ENCODE measurements at regions not wholly inside any gene's neighbourhood (a gene's known extent, or its start where the extent isn't known, plus 50 kb on each side); places are given as distances from the start of the nearest gene placed in this dataset.

- ATAC-seq (ENCODE audit: poor library complexity), result no peak
- no peaks in the 10 kb centered on the region for H3K4me1 ChIP-seq (ENCODE audit: insufficient read depth, low read length)
- no peaks in the 10 kb centered on the region for H3K27me3 ChIP-seq (ENCODE audit: control insufficient read depth in 1 of 2, insufficient read depth in 2 of 2, low read length in 2 of 2)
- ChIA-PET POLR2A (no interaction called here), CTCF (no interaction called here)
- Mint-ChIP-seq H3K27ac (no peak overlapping the region), H3K4me1 (ENCODE audit: low read depth) (peaks cover 19% of the 10 kb centered on the region), H3K4me3 (no peak overlapping the region), H3K9me3 (no peaks in the 10 kb centered on the region), H3K36me3 (ENCODE audit: low read depth) (no peaks in the 10 kb centered on the region), H3K27me3 (no peaks in the 10 kb centered on the region)
- no peak for TF ChIP-seq CTCF (IDR thresholded peaks at IDR 0.05)
- H3K4me3 ChIP-seq (ENCODE audit: low read length), result no peak overlapping the region
- intact Hi-C loops (cut with DNase I, micrococcal nuclease), result no loop called here
- no peaks in the 10 kb centered on the region for H3K36me3 ChIP-seq (ENCODE audit: insufficient read depth, low read length)
- no peaks in the 10 kb centered on the region for H3K9me3 ChIP-seq (ENCODE audit: control insufficient read depth in 1 of 2, insufficient read depth in 1 of 2, low read length in 2 of 2)
- H3K27ac ChIP-seq (ENCODE audit: low read depth in 1 of 2, low read length in 2 of 2), result no peak overlapping the region
- DNase-seq, result no peak
Measured at GRCh38 chrX:121160987-121161386, 113.6 kb downstream of the GLUD2 start.

GRCh38 chrX:121161501-121161933, 114.1 kb downstream of the GLUD2 start:
- H3K4me3 ChIP-seq (ENCODE audit: low read length), result no peak overlapping the region
- H3K4me3 Mint-ChIP-seq, result no peak overlapping the region
- no peaks in the 10 kb centered on the region for H3K4me1 ChIP-seq (ENCODE audit: insufficient read depth, low read length)
- DNase-seq (no peak), ATAC-seq (ENCODE audit: poor library complexity) (no peak)
- ChIA-PET CTCF (no interaction called here), POLR2A (no interaction called here)
- no peaks in the 10 kb centered on the region for H3K36me3 ChIP-seq (ENCODE audit: insufficient read depth, low read length)
- no peaks in the 10 kb centered on the region for H3K9me3 ChIP-seq (ENCODE audit: control insufficient read depth in 1 of 2, insufficient read depth in 1 of 2, low read length in 2 of 2)
- no peak overlapping the region for H3K27ac Mint-ChIP-seq
- no peak for TF ChIP-seq CTCF (IDR thresholded peaks at IDR 0.05)
- H3K36me3 Mint-ChIP-seq (ENCODE audit: low read depth), result no peaks in the 10 kb centered on the region
- no peaks in the 10 kb centered on the region for H3K27me3 Mint-ChIP-seq
- H3K27ac ChIP-seq (ENCODE audit: low read depth in 1 of 2, low read length in 2 of 2), result no peak overlapping the region
- no peaks in the 10 kb centered on the region for H3K9me3 Mint-ChIP-seq
- H3K4me1 Mint-ChIP-seq (ENCODE audit: low read depth), result peaks cover 19% of the 10 kb centered on the region
- intact Hi-C loops (cut with DNase I, micrococcal nuclease), result no loop called here
- H3K27me3 ChIP-seq (ENCODE audit: control insufficient read depth in 1 of 2, insufficient read depth in 2 of 2, low read length in 2 of 2), result no peaks in the 10 kb centered on the region

GRCh38 chrX:121163443-121163842, 116.0 kb downstream of the GLUD2 start:
- H3K9me3 ChIP-seq (ENCODE audit: control insufficient read depth in 1 of 2, insufficient read depth in 1 of 2, low read length in 2 of 2), result no peaks in the 10 kb centered on the region
- no peak overlapping the region for H3K27ac Mint-ChIP-seq
- no peaks in the 10 kb centered on the region for H3K27me3 Mint-ChIP-seq
- no peaks in the 10 kb centered on the region for H3K9me3 Mint-ChIP-seq
- intact Hi-C loops (cut with DNase I, micrococcal nuclease), result no loop called here
- ATAC-seq (ENCODE audit: poor library complexity), result no peak
- POLR2A ChIA-PET, result no interaction called here
- no peak overlapping the region for H3K27ac ChIP-seq (ENCODE audit: low read depth in 1 of 2, low read length in 2 of 2)
- CTCF ChIA-PET, result no interaction called here
- DNase-seq, result no peak
- H3K4me3 Mint-ChIP-seq, result no peak overlapping the region
- no peaks in the 10 kb centered on the region for H3K4me1 ChIP-seq (ENCODE audit: insufficient read depth, low read length)
- TF ChIP-seq CTCF (IDR thresholded peaks at IDR 0.05), result no peak
- H3K4me1 Mint-ChIP-seq (ENCODE audit: low read depth), result peaks cover 19% of the 10 kb centered on the region
- no peak overlapping the region for H3K4me3 ChIP-seq (ENCODE audit: low read length)
- H3K36me3 ChIP-seq (ENCODE audit: insufficient read depth, low read length), result no peaks in the 10 kb centered on the region
- H3K36me3 Mint-ChIP-seq (ENCODE audit: low read depth), result no peaks in the 10 kb centered on the region
- no peaks in the 10 kb centered on the region for H3K27me3 ChIP-seq (ENCODE audit: control insufficient read depth in 1 of 2, insufficient read depth in 2 of 2, low read length in 2 of 2)
